WTC11 (cell line): ENCODE measurements at regions not wholly inside any gene's neighbourhood (a gene's known extent, or its start where the extent isn't known, plus 50 kb on each side); places are given as distances from the start of the nearest gene placed in this dataset.

Source experiments
- ATAC-seq: fragments of 200-7000 bp; cut with Tn5 transposase; 2 replicates; pipeline ENCODE4 v1.10.0; 2021; ENCODE audit warnings: mild to moderate bottlenecking, moderate library complexity
- CTCF ChIA-PET: fragments of 300-600 bp; sonication (Branson Sonifier 250); formaldehyde crosslinking; loops from one replicate; lab custom pipeline; 2021; ENCODE audit warnings: antibody characterized with exemption; lab: Charles Lee
- POLR2A ChIA-PET: fragments of 350-600 bp; sonication (Branson Sonifier 250); formaldehyde crosslinking; loops from one replicate; lab custom pipeline; 2021; ENCODE audit warnings: antibody characterized with exemption; lab: Charles Lee
- DNase-seq: peaks from one replicate; pipeline ENCODE4 v3.0.0; 2021; ENCODE audit warnings: low spot score
- H3K27ac Mint-ChIP-seq: 2 replicates; pipeline ENCODE4 v1.8.0; 2021; ENCODE audit warnings: mixed read lengths
- H3K27me3 Mint-ChIP-seq: 2 replicates; pipeline ENCODE4 v1.8.0; 2021; ENCODE audit warnings: low read depth, mild to moderate bottlenecking, moderate library complexity, mixed read lengths
- H3K36me3 Mint-ChIP-seq: 2 replicates; pipeline ENCODE4 v1.8.0; 2021; ENCODE audit warnings: mixed read lengths
- H3K4me1 Mint-ChIP-seq: 2 replicates; pipeline ENCODE4 v1.8.0; 2022; ENCODE audit warnings: mixed read lengths
- H3K4me3 Mint-ChIP-seq: 2 replicates; pipeline ENCODE4 v1.8.0; 2021; ENCODE audit warnings: mild to moderate bottlenecking, moderate library complexity, mixed read lengths
- H3K9me3 Mint-ChIP-seq: 2 replicates; pipeline ENCODE4 v1.8.0; 2021; ENCODE audit warnings: mixed read lengths
- ATF1 ChIP-seq: sonication (generic); formaldehyde crosslinking; IDR thresholded peaks from 2 replicates; pipeline ENCODE4 v1.8.1; 2023; ENCODE audit warnings: mild to moderate bottlenecking, moderate library complexity, missing genetic modification reagents
- HMGA2 ChIP-seq: fragments of 250-450 bp; sonication (Bioruptor Pico); IDR thresholded peaks from 2 replicates; pipeline ENCODE4 v1.4.0; 2021; ENCODE audit warnings: mild to moderate bottlenecking, moderate library complexity
- NFATC4 ChIP-seq: fragments of 250-450 bp; sonication (Bioruptor Pico); IDR thresholded peaks from 2 replicates; pipeline ENCODE4 v1.9.0; 2021; ENCODE audit warnings: mild to moderate bottlenecking
- NR1H2 ChIP-seq: sonication (generic); formaldehyde crosslinking; IDR thresholded peaks from 2 replicates; pipeline ENCODE4 v1.9.0; 2021; ENCODE audit warnings: mild to moderate bottlenecking, moderate library complexity, missing genetic modification reagents
- OVOL2 ChIP-seq: fragments of 250-450 bp; sonication (Bioruptor Pico); IDR thresholded peaks from 2 replicates; pipeline ENCODE4 v1.9.0; 2021; ENCODE audit warnings: mild to moderate bottlenecking, borderline replicate concordance
- ZBTB21 ChIP-seq: sonication (generic); formaldehyde crosslinking; IDR thresholded peaks from 2 replicates; pipeline ENCODE4 v1.8.1; 2023; ENCODE audit warnings: mild to moderate bottlenecking, missing genetic modification reagents, borderline replicate concordance
- ZNF138 ChIP-seq: sonication (generic); formaldehyde crosslinking; conservative IDR thresholded peaks from 2 replicates; pipeline ENCODE4 v1.8.1; 2022; ENCODE audit warnings: mild to moderate bottlenecking, moderate library complexity, missing genetic modification reagents
- ZNF219 ChIP-seq: sonication (generic); formaldehyde crosslinking; IDR thresholded peaks from 2 replicates; pipeline ENCODE4 v1.8.0; 2023; ENCODE audit warnings: missing genetic modification reagents, mild to moderate bottlenecking, borderline replicate concordance
- ZNF396 ChIP-seq: fragments of 250-450 bp; sonication (Bioruptor Pico); IDR thresholded peaks from 2 replicates; pipeline ENCODE4 v1.8.0; 2021; ENCODE audit warnings: mild to moderate bottlenecking, moderate library complexity, borderline replicate concordance
- ZNF423 ChIP-seq: fragments of 250-450 bp; sonication (Bioruptor Pico); IDR thresholded peaks from 2 replicates; pipeline ENCODE4 v2.1.2; 2022; ENCODE audit warnings: mild to moderate bottlenecking, moderate library complexity
- ZNF671 ChIP-seq: fragments of 250-450 bp; sonication (Bioruptor Pico); IDR thresholded peaks from 2 replicates; pipeline ENCODE4 v1.8.0; 2021; ENCODE audit warnings: mild to moderate bottlenecking
- TF ChIP-seq, protein P1 (sequence below): sonication (generic); formaldehyde crosslinking; IDR thresholded peaks from 2 replicates; pipeline ENCODE4 v1.8.1; 2023; ENCODE audit warnings: mild to moderate bottlenecking, missing genetic modification reagents
- TF ChIP-seq, protein P2 (sequence below): sonication (generic); formaldehyde crosslinking; IDR thresholded peaks from 2 replicates; pipeline ENCODE4 v1.8.1; 2023; ENCODE audit warnings: mild to moderate bottlenecking, missing genetic modification reagents
- TF ChIP-seq, protein P3 (sequence below): sonication (generic); formaldehyde crosslinking; IDR thresholded peaks from 2 replicates; pipeline ENCODE4 v1.8.0; 2023; ENCODE audit warnings: missing genetic modification reagents, mild to moderate bottlenecking, borderline replicate concordance
- TF ChIP-seq, protein P4 (sequence below): fragments of 250-450 bp; sonication (Bioruptor Pico); IDR thresholded peaks from 2 replicates; pipeline ENCODE4 v2.1.2; 2022; ENCODE audit warnings: mild to moderate bottlenecking, moderate library complexity
- TF ChIP-seq, protein P5 (sequence below): sonication (generic); formaldehyde crosslinking; IDR thresholded peaks from 2 replicates; pipeline ENCODE4 v1.8.1; 2022; ENCODE audit warnings: missing genetic modification reagents, borderline replicate concordance
- TF ChIP-seq, protein P6 (sequence below): fragments of 250-450 bp; sonication (Bioruptor Pico); IDR thresholded peaks from 2 replicates; pipeline ENCODE4 v1.9.0; 2021; ENCODE audit warnings: mild to moderate bottlenecking
- TF ChIP-seq, protein P7 (sequence below): fragments of 200-600 bp; IDR thresholded peaks from 2 replicates; pipeline ENCODE4 v1.8.0; 2022; ENCODE audit warnings: antibody characterized with exemption
- TF ChIP-seq, protein P8 (sequence below): fragments of 250-450 bp; sonication (Bioruptor Pico); IDR thresholded peaks from 2 replicates; pipeline ENCODE4 v1.9.0; 2021; ENCODE audit warnings: mild to moderate bottlenecking, borderline replicate concordance

DNA sequence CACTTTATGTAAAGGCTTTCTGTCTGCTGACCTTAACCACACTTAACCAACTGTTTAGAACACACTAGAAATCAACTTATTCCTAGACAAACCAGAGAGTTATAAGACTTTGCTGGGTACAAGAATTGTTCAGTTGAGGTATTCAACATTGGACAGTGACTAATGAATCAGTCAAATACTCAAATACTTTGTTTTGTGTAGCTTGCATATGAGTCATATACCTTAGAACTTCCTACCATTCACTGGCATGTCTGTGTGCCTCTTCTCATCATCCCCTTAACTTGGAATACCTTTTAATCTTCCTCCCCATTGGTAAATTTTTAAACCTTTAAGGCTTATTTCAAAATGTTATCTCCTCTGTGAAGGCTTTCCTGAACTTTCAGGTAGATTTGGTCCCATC is 708.8 kb upstream of the GRIA3 start:
- Mint-ChIP-seq H3K9me3 (no peaks in the 10 kb centered on the region), H3K4me3 (no peak overlapping the region), H3K4me1 (no peaks in the 10 kb centered on the region), H3K27me3 (no peaks in the 10 kb centered on the region), H3K36me3 (no peaks in the 10 kb centered on the region), H3K27ac (no peak overlapping the region)
- no peak for ATAC-seq
- CTCF ChIA-PET, result no interaction called here
- DNase-seq, result no peak
- POLR2A ChIA-PET, result no interaction called here
- TF ChIP-seq ZNF138 (no peak), HMGA2 (CRISPR knock-in tag) (no peak), ATF1 (CRISPR knock-in tag) (no peak), ZNF671 (CRISPR knock-in tag) (no peak), OVOL2 (CRISPR knock-in tag) (no peak), ZNF219 (CRISPR knock-in tag) (no peak), ZNF396 (CRISPR knock-in tag) (no peak), ZNF423 (CRISPR knock-in tag) (no peak), ZBTB21 (CRISPR knock-in tag) (no peak), NFATC4 (CRISPR knock-in tag) (no peak), NR1H2 (no peak)
- TF ChIP-seq, protein P1, sequence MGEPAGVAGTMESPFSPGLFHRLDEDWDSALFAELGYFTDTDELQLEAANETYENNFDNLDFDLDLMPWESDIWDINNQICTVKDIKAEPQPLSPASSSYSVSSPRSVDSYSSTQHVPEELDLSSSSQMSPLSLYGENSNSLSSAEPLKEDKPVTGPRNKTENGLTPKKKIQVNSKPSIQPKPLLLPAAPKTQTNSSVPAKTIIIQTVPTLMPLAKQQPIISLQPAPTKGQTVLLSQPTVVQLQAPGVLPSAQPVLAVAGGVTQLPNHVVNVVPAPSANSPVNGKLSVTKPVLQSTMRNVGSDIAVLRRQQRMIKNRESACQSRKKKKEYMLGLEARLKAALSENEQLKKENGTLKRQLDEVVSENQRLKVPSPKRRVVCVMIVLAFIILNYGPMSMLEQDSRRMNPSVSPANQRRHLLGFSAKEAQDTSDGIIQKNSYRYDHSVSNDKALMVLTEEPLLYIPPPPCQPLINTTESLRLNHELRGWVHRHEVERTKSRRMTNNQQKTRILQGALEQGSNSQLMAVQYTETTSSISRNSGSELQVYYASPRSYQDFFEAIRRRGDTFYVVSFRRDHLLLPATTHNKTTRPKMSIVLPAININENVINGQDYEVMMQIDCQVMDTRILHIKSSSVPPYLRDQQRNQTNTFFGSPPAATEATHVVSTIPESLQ (CRISPR knock-in tag), result no peak
- TF ChIP-seq, protein P2, sequence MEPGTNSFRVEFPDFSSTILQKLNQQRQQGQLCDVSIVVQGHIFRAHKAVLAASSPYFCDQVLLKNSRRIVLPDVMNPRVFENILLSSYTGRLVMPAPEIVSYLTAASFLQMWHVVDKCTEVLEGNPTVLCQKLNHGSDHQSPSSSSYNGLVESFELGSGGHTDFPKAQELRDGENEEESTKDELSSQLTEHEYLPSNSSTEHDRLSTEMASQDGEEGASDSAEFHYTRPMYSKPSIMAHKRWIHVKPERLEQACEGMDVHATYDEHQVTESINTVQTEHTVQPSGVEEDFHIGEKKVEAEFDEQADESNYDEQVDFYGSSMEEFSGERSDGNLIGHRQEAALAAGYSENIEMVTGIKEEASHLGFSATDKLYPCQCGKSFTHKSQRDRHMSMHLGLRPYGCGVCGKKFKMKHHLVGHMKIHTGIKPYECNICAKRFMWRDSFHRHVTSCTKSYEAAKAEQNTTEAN (CRISPR knock-in tag), result no peak
- TF ChIP-seq, protein P3, sequence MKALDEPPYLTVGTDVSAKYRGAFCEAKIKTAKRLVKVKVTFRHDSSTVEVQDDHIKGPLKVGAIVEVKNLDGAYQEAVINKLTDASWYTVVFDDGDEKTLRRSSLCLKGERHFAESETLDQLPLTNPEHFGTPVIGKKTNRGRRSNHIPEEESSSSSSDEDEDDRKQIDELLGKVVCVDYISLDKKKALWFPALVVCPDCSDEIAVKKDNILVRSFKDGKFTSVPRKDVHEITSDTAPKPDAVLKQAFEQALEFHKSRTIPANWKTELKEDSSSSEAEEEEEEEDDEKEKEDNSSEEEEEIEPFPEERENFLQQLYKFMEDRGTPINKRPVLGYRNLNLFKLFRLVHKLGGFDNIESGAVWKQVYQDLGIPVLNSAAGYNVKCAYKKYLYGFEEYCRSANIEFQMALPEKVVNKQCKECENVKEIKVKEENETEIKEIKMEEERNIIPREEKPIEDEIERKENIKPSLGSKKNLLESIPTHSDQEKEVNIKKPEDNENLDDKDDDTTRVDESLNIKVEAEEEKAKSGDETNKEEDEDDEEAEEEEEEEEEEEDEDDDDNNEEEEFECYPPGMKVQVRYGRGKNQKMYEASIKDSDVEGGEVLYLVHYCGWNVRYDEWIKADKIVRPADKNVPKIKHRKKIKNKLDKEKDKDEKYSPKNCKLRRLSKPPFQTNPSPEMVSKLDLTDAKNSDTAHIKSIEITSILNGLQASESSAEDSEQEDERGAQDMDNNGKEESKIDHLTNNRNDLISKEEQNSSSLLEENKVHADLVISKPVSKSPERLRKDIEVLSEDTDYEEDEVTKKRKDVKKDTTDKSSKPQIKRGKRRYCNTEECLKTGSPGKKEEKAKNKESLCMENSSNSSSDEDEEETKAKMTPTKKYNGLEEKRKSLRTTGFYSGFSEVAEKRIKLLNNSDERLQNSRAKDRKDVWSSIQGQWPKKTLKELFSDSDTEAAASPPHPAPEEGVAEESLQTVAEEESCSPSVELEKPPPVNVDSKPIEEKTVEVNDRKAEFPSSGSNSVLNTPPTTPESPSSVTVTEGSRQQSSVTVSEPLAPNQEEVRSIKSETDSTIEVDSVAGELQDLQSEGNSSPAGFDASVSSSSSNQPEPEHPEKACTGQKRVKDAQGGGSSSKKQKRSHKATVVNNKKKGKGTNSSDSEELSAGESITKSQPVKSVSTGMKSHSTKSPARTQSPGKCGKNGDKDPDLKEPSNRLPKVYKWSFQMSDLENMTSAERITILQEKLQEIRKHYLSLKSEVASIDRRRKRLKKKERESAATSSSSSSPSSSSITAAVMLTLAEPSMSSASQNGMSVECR, result no peak
- TF ChIP-seq, protein P4, sequence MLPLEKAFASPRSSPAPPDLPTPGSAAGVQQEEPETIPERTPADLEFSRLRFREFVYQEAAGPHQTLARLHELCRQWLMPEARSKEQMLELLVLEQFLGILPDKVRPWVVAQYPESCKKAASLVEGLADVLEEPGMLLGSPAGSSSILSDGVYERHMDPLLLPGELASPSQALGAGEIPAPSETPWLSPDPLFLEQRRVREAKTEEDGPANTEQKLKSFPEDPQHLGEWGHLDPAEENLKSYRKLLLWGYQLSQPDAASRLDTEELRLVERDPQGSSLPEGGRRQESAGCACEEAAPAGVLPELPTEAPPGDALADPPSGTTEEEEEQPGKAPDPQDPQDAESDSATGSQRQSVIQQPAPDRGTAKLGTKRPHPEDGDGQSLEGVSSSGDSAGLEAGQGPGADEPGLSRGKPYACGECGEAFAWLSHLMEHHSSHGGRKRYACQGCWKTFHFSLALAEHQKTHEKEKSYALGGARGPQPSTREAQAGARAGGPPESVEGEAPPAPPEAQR (CRISPR knock-in tag), result no peak
- TF ChIP-seq, protein P5, sequence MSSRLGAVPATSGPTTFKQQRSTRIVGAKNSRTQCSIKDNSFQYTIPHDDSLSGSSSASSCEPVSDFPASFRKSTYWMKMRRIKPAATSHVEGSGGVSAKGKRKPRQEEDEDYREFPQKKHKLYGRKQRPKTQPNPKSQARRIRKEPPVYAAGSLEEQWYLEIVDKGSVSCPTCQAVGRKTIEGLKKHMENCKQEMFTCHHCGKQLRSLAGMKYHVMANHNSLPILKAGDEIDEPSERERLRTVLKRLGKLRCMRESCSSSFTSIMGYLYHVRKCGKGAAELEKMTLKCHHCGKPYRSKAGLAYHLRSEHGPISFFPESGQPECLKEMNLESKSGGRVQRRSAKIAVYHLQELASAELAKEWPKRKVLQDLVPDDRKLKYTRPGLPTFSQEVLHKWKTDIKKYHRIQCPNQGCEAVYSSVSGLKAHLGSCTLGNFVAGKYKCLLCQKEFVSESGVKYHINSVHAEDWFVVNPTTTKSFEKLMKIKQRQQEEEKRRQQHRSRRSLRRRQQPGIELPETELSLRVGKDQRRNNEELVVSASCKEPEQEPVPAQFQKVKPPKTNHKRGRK (CRISPR knock-in tag), result no peak
- TF ChIP-seq, protein P6, sequence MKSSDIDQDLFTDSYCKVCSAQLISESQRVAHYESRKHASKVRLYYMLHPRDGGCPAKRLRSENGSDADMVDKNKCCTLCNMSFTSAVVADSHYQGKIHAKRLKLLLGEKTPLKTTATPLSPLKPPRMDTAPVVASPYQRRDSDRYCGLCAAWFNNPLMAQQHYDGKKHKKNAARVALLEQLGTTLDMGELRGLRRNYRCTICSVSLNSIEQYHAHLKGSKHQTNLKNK (CRISPR knock-in tag), result no peak
- TF ChIP-seq, protein P7, sequence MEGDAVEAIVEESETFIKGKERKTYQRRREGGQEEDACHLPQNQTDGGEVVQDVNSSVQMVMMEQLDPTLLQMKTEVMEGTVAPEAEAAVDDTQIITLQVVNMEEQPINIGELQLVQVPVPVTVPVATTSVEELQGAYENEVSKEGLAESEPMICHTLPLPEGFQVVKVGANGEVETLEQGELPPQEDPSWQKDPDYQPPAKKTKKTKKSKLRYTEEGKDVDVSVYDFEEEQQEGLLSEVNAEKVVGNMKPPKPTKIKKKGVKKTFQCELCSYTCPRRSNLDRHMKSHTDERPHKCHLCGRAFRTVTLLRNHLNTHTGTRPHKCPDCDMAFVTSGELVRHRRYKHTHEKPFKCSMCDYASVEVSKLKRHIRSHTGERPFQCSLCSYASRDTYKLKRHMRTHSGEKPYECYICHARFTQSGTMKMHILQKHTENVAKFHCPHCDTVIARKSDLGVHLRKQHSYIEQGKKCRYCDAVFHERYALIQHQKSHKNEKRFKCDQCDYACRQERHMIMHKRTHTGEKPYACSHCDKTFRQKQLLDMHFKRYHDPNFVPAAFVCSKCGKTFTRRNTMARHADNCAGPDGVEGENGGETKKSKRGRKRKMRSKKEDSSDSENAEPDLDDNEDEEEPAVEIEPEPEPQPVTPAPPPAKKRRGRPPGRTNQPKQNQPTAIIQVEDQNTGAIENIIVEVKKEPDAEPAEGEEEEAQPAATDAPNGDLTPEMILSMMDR, result no peak
- TF ChIP-seq, protein P8, sequence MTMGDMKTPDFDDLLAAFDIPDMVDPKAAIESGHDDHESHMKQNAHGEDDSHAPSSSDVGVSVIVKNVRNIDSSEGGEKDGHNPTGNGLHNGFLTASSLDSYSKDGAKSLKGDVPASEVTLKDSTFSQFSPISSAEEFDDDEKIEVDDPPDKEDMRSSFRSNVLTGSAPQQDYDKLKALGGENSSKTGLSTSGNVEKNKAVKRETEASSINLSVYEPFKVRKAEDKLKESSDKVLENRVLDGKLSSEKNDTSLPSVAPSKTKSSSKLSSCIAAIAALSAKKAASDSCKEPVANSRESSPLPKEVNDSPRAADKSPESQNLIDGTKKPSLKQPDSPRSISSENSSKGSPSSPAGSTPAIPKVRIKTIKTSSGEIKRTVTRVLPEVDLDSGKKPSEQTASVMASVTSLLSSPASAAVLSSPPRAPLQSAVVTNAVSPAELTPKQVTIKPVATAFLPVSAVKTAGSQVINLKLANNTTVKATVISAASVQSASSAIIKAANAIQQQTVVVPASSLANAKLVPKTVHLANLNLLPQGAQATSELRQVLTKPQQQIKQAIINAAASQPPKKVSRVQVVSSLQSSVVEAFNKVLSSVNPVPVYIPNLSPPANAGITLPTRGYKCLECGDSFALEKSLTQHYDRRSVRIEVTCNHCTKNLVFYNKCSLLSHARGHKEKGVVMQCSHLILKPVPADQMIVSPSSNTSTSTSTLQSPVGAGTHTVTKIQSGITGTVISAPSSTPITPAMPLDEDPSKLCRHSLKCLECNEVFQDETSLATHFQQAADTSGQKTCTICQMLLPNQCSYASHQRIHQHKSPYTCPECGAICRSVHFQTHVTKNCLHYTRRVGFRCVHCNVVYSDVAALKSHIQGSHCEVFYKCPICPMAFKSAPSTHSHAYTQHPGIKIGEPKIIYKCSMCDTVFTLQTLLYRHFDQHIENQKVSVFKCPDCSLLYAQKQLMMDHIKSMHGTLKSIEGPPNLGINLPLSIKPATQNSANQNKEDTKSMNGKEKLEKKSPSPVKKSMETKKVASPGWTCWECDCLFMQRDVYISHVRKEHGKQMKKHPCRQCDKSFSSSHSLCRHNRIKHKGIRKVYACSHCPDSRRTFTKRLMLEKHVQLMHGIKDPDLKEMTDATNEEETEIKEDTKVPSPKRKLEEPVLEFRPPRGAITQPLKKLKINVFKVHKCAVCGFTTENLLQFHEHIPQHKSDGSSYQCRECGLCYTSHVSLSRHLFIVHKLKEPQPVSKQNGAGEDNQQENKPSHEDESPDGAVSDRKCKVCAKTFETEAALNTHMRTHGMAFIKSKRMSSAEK (CRISPR knock-in tag), result no peak
